Activated naive CD4-positive, alpha-beta T cell treated with anti-CD3 and anti-CD28 coated beads, Interleukin-2, amount 50 U/mL, for 24 hours (primary cell): ENCODE measurements at regions not wholly inside any gene's neighbourhood (a gene's known extent, or its start where the extent isn't known, plus 50 kb on each side); places are given as distances from the start of the nearest gene placed in this dataset.

Experiments used
- H3K27ac Mint-ChIP-seq: one replicate; pipeline ENCODE4 v1.8.0; 2021; ENCODE audit warnings: mild to moderate bottlenecking, mixed read lengths
- H3K27me3 Mint-ChIP-seq: one replicate; pipeline ENCODE4 v1.8.0; 2021; ENCODE audit warnings: mixed read lengths
- H3K36me3 Mint-ChIP-seq: one replicate; pipeline ENCODE4 v1.8.0; 2021; ENCODE audit warnings: mixed read lengths
- H3K4me1 Mint-ChIP-seq: one replicate; pipeline ENCODE4 v1.8.0; 2021; ENCODE audit warnings: mixed read lengths
- H3K4me3 Mint-ChIP-seq: one replicate; pipeline ENCODE4 v1.8.0; 2021; ENCODE audit warnings: mild to moderate bottlenecking, mixed read lengths
- H3K9me3 Mint-ChIP-seq: one replicate; pipeline ENCODE4 v1.8.0; 2021; ENCODE audit warnings: mixed read lengths

DNA sequence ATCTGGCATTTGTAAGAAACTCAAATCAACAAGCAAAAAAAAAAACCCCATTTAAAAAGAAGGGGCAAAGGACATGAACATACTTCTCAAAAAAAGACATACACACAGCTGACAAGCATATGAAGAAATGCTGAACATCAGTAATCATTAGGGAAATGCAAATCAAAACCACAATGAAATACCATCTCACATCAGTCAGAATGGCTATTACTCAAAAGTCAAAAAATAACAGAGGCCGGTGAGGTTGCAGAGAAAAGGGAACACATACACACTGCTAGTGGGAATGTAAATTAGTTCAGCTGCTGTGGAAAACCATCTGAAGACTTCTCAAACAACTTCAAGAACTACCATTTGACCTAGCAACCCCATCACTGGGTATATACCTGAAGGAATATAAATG is 199.4 kb upstream of the THBS1 start:
- no peaks in the 10 kb centered on the region for H3K9me3 Mint-ChIP-seq
- H3K27me3 Mint-ChIP-seq, result peaks cover 1% of the 10 kb centered on the region
- H3K27ac Mint-ChIP-seq, result no peak overlapping the region

GRCh38 chr15:39388118-39388517 is 192.8 kb upstream of the THBS1 start:
- H3K9me3 Mint-ChIP-seq, result no peaks in the 10 kb centered on the region
- H3K36me3 Mint-ChIP-seq, result no peaks in the 10 kb centered on the region
- H3K27ac Mint-ChIP-seq, result no peak overlapping the region
- peaks cover 3% of the 10 kb centered on the region for H3K27me3 Mint-ChIP-seq
- H3K4me1 Mint-ChIP-seq, result no peaks in the 10 kb centered on the region
- no peak overlapping the region for H3K4me3 Mint-ChIP-seq

More for the DNA sequence above, 199.4 kb upstream of the THBS1 start:
- H3K36me3 Mint-ChIP-seq, result no peaks in the 10 kb centered on the region
- no peak overlapping the region for H3K4me3 Mint-ChIP-seq
- H3K4me1 Mint-ChIP-seq, result no peaks in the 10 kb centered on the region

DNA sequence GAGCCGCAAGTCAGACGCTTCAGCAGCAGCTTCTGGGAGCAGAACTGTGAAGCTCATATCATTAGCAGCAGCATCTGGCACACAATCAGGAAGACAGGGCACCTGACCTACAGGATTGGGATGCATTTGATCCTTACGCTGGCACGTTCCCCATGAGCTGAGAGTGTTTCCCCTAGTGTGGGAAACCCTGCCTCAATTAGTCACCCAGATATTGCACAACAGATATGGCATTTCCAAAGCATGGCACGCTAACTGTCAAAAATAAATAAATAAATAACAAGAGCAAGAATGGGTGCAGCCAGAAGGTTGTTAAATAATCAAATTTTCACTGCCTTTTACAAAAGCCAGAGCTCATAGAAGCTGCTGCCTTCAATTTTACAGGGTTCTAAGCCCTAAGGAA is 189.6 kb upstream of the THBS1 start:
- Mint-ChIP-seq H3K4me1 (no peaks in the 10 kb centered on the region), H3K36me3 (no peaks in the 10 kb centered on the region), H3K27me3 (peaks cover 11% of the 10 kb centered on the region), H3K4me3 (no peak overlapping the region), H3K27ac (no peak overlapping the region), H3K9me3 (no peaks in the 10 kb centered on the region)

DNA sequence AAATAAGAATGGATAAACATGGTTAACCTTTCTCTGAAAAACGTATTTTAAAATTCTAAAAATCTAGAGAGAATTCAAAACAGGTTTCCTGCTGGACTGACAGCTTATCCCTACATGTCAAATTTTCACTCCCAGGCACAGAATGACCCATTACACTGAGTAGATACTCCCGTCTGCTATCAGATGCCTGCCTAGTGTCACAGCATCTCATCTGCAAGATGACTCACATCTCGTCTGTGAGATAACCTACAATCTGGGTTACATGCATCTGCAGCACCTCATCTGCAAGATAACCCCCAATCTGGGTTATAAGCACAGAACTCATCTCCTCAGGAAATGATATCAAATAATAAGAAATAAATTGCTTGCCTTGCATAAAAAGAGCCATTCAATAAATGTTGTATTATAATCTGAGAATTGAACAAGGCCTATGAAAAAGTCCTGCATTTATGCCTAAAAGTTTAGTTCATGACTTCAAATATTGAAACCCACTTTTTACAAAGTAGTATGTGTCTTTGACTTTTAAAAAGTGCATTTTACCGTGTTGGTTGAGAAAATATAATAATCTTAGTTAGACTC is 188.3 kb upstream of the THBS1 start:
- H3K4me1 Mint-ChIP-seq, result no peaks in the 10 kb centered on the region
- no peak overlapping the region for H3K27ac Mint-ChIP-seq
- no peaks in the 10 kb centered on the region for H3K36me3 Mint-ChIP-seq
- H3K4me3 Mint-ChIP-seq, result no peak overlapping the region
- peaks cover 12% of the 10 kb centered on the region for H3K27me3 Mint-ChIP-seq
- no peaks in the 10 kb centered on the region for H3K9me3 Mint-ChIP-seq

DNA sequence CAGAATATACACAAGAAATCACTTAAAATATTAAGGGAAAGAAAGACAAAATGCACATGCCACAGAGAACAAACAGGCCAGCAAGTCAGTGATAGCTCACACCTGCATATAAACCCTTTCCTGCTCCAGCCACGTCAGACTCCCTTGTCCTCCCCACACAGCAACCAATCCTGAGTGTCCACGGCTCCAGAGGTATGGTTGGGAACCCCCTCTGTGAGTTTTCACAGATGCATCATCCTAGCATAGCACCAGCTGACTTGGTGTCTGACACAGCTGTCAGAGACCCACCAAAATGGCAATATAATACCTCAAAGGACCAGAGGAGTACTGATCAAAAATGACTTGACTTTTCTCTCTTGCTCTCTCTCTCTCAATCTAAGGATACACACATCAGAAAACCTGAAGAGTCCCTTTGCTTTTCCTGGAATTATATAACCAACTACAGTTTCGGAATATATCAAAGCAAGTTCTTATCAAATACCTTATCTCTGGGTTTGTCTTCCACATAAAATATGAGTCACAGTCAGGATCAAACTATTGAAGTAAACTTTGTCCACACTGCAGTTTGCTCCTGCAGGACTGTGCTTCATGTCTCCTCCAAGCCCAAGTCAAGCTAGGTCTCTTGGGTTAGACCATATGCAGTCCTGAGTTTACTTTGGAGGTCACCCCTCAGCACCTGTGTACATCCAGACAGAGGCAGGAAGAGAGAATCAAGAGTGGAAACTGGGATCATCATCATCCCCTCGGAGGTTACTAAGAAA is 187.1 kb upstream of the THBS1 start:
- no peaks in the 10 kb centered on the region for H3K36me3 Mint-ChIP-seq
- no peak overlapping the region for H3K4me3 Mint-ChIP-seq
- no peak overlapping the region for H3K27ac Mint-ChIP-seq
- H3K4me1 Mint-ChIP-seq, result no peaks in the 10 kb centered on the region
- H3K9me3 Mint-ChIP-seq, result no peaks in the 10 kb centered on the region
- peaks cover 12% of the 10 kb centered on the region for H3K27me3 Mint-ChIP-seq

GRCh38 chr15:39394496-39394895 is 186.4 kb upstream of the THBS1 start:
- no peaks in the 10 kb centered on the region for H3K9me3 Mint-ChIP-seq
- H3K4me3 Mint-ChIP-seq, result no peak overlapping the region
- H3K36me3 Mint-ChIP-seq, result no peaks in the 10 kb centered on the region
- peaks cover 12% of the 10 kb centered on the region for H3K27me3 Mint-ChIP-seq
- H3K27ac Mint-ChIP-seq, result no peak overlapping the region
- no peaks in the 10 kb centered on the region for H3K4me1 Mint-ChIP-seq

DNA sequence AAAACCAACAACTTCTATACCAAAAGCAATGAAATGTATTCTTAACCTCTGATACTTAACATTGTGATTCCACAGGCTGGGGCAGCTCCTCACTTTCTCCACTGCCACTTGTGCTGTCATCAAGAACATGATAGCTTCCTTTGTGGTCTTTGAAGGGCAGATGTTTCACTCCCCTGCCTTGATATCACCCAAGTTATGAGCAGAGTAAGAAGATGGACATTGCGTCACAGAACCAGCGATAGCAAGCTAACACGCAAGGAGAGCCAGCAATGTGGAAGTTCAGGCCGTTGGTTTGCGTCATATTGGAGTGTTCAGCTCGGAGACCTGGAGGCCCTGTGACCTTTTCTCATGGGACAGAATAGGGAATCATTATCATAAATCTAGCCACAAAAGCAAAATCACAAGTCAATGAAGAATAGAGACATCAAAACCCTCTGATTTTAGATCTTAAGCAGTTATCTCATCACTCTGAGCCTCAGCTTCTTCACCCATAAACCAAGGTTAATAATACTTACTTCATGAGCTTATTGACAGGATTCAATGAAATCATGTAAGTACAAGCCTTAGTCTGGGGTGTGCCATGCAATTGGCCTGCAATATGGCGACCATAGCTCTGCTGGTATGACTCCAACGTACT is 183.8 kb upstream of the THBS1 start:
- H3K9me3 Mint-ChIP-seq, result no peaks in the 10 kb centered on the region
- no peaks in the 10 kb centered on the region for H3K4me1 Mint-ChIP-seq
- no peak overlapping the region for H3K27ac Mint-ChIP-seq
- no peak overlapping the region for H3K4me3 Mint-ChIP-seq
- H3K27me3 Mint-ChIP-seq, result peaks cover 12% of the 10 kb centered on the region
- no peaks in the 10 kb centered on the region for H3K36me3 Mint-ChIP-seq

DNA sequence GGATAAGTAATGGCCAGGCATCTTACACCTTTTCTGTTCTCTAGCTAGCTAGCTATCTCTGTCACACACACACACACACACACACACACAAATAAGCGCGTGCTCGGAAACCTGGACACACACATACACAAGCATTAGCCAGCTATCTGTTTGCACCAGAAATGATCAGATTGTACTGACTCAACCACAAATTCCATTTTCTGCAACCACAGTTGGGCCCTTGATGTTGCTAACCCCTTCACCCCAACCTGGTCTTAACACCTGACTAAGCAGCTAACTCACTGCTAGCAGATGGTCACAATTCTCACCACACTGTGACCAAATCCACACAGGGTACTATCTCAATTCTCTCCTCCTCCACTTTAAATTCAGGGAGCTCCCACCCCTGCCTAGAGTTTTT is 183.0 kb upstream of the THBS1 start:
- H3K27me3 Mint-ChIP-seq, result peaks cover 12% of the 10 kb centered on the region
- H3K4me3 Mint-ChIP-seq, result no peak overlapping the region
- no peaks in the 10 kb centered on the region for H3K4me1 Mint-ChIP-seq
- H3K36me3 Mint-ChIP-seq, result no peaks in the 10 kb centered on the region
- H3K27ac Mint-ChIP-seq, result no peak overlapping the region
- H3K9me3 Mint-ChIP-seq, result no peaks in the 10 kb centered on the region

DNA sequence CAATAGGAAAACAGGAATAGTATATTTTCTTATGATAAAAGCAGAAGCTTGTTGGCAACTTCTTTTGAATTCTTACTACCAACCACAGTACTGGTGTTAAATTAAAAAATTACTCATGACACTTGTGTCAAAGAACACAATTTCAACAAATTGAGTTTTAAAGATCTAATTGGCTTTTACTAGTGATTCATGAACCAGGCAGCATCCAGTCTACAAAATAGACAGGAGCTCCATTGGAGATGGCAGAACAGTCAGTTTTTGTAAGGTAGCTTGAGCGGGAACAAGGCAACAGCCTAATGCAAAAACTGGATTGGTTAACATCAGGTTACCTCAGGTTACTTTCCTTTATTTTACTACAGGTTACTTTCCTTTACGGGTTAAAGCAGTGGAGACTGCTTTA is 181.3 kb upstream of the THBS1 start:
- Mint-ChIP-seq H3K27me3 (peaks cover 6% of the 10 kb centered on the region), H3K4me1 (no peaks in the 10 kb centered on the region), H3K9me3 (no peaks in the 10 kb centered on the region), H3K27ac (no peak overlapping the region), H3K36me3 (no peaks in the 10 kb centered on the region), H3K4me3 (no peak overlapping the region)

GRCh38 chr15:39400002-39400401 is 180.9 kb upstream of the THBS1 start:
- H3K9me3 Mint-ChIP-seq, result no peaks in the 10 kb centered on the region
- no peaks in the 10 kb centered on the region for H3K36me3 Mint-ChIP-seq
- no peak overlapping the region for H3K4me3 Mint-ChIP-seq
- H3K27ac Mint-ChIP-seq, result no peak overlapping the region
- peaks cover 6% of the 10 kb centered on the region for H3K27me3 Mint-ChIP-seq
- no peaks in the 10 kb centered on the region for H3K4me1 Mint-ChIP-seq

DNA sequence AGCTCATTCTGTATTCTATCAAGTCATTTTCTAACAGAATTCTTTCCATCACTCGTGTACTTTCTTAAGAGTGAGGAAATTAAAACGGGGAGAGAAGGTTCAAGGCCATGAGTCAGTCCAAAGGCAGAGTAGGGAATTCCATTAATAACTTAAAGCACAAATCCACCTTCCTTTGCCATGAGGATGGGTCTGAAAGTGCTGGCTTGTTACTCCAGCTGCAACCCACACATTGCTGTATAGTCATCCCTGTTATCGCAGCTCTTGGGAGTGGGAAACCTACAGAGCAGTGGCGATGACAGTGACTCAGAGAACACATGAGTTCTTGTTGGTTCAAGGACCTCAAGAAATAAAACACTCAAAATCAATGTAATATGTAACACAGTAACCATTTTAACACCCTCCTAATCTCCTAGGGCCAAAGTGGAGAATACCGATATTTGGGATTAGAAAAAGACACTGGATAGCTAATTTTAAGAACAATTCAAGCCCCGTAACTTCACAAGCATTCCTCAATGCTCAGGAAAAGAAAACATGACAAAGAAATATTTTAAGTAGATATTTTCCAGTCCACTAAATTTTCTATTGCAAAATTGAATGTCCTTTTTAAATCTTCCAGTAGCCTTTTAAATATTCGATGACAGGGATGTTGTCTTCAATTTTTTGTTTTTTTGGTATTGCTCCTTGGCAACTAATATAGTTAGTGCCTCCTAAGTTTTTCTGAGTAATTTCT is 179.9 kb upstream of the THBS1 start:
- Mint-ChIP-seq H3K4me3 (no peak overlapping the region), H3K27ac (no peak overlapping the region), H3K9me3 (no peaks in the 10 kb centered on the region), H3K36me3 (no peaks in the 10 kb centered on the region), H3K4me1 (no peaks in the 10 kb centered on the region), H3K27me3 (peaks cover 3% of the 10 kb centered on the region)

GRCh38 chr15:39403640-39404117 is 177.2 kb upstream of the THBS1 start:
- Mint-ChIP-seq H3K27me3 (no peaks in the 10 kb centered on the region), H3K27ac (no peak overlapping the region)

DNA sequence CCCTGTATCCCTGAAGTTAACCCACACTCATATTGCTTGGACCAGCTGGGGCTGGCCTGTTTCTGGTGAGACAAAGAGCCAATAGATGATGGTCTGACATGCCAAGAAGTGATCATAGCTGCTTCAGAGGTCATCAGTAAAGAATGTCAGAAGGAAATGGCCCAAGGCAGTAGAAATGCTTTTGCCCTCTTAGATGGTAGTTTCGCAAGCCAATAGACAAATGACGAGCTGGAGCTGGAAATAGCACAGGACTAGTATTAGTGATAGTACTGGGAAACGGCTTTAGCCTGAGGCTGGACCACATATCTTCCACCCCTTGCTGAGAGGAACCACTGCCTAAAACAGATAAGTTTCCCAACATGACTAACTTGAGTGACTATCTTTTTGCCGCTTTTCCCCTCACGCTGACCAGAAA is 176.1 kb upstream of the THBS1 start:
- H3K9me3 Mint-ChIP-seq, result no peaks in the 10 kb centered on the region
- no peaks in the 10 kb centered on the region for H3K36me3 Mint-ChIP-seq
- no peak overlapping the region for H3K27ac Mint-ChIP-seq
- no peaks in the 10 kb centered on the region for H3K27me3 Mint-ChIP-seq
- H3K4me1 Mint-ChIP-seq, result no peaks in the 10 kb centered on the region
- no peak overlapping the region for H3K4me3 Mint-ChIP-seq

More at GRCh38 chr15:39403640-39404117, 177.2 kb upstream of the THBS1 start:
- no peaks in the 10 kb centered on the region for H3K9me3 Mint-ChIP-seq
- no peaks in the 10 kb centered on the region for H3K4me1 Mint-ChIP-seq
- H3K4me3 Mint-ChIP-seq, result no peak overlapping the region
- no peaks in the 10 kb centered on the region for H3K36me3 Mint-ChIP-seq

GRCh38 chr15:39406485-39406884 is 174.4 kb upstream of the THBS1 start:
- Mint-ChIP-seq H3K27me3 (no peaks in the 10 kb centered on the region), H3K4me1 (no peaks in the 10 kb centered on the region), H3K9me3 (no peaks in the 10 kb centered on the region)

GRCh38 chr15:39407116-39407515 is 173.8 kb upstream of the THBS1 start:
- H3K4me1 Mint-ChIP-seq, result no peaks in the 10 kb centered on the region
- H3K36me3 Mint-ChIP-seq, result no peaks in the 10 kb centered on the region
- H3K27ac Mint-ChIP-seq, result no peak overlapping the region
- no peaks in the 10 kb centered on the region for H3K9me3 Mint-ChIP-seq
- no peak overlapping the region for H3K4me3 Mint-ChIP-seq
- no peaks in the 10 kb centered on the region for H3K27me3 Mint-ChIP-seq

More at GRCh38 chr15:39406485-39406884, 174.4 kb upstream of the THBS1 start:
- no peaks in the 10 kb centered on the region for H3K36me3 Mint-ChIP-seq
- H3K4me3 Mint-ChIP-seq, result no peak overlapping the region
- H3K27ac Mint-ChIP-seq, result no peak overlapping the region
